H1 (cell line): ENCODE measurements at regions not wholly inside any gene's neighbourhood (a gene's known extent, or its start where the extent isn't known, plus 50 kb on each side); places are given as distances from the start of the nearest gene placed in this dataset.

Source experiments
- EZH2 ChIP-seq: fragments of 200-600 bp; sonication (generic); IDR thresholded peaks from 2 replicates; pipeline ENCODE4 v1.7.1; 2012; ENCODE audit warnings: low read depth, mild to moderate bottlenecking, moderate library complexity, low read length, inconsistent platforms; ENCODE audit not compliant: severe bottlenecking
- RAD21 ChIP-seq, 2 experiments: IDR thresholded peaks in 1 of 2; conservative IDR thresholded peaks in 1 of 2; 2 replicates each; pipeline ENCODE4 v1.6.1; 2011; ENCODE audit warnings: low read depth in 2 of 2, low read length in 2 of 2, improper control_type of control experiment in 1 of 2, inconsistent platforms in 1 of 2, mild to moderate bottlenecking in 1 of 2, moderate library complexity in 1 of 2
- RFX5 ChIP-seq: IDR thresholded peaks from 2 replicates; pipeline ENCODE4 v1.6.1; 2011; ENCODE audit warnings: low read depth, low read length, improper control_type of control experiment, borderline replicate concordance
- RNF2 ChIP-seq: fragments of 200-900, 300-1000 bp; sonication (generic); IDR thresholded peaks from 2 replicates; pipeline ENCODE4 v1.7.1; 2016; ENCODE audit warnings: borderline replicate concordance, low read depth, mild to moderate bottlenecking, antibody characterized with exemption, low read length; ENCODE audit not compliant: poor library complexity, severe bottlenecking; ENCODE audit errors: missing control alignments
- SIN3A ChIP-seq, 2 experiments: IDR thresholded peaks in 1 of 2; conservative IDR thresholded peaks in 1 of 2; 2 replicates each; pipeline ENCODE4 v1.6.1; 2011 to 2012; ENCODE audit warnings: low read length in 2 of 2, improper control_type of control experiment in 1 of 2, low read depth in 1 of 2, mild to moderate bottlenecking in 1 of 2
- YY1 ChIP-seq: IDR thresholded peaks from 2 replicates; pipeline ENCODE4 v1.6.1; 2011; ENCODE audit warnings: low read depth, mild to moderate bottlenecking, low read length

- TF ChIP-seq RNF2 (no peak), EZH2 (no peak), RFX5 (no peak), YY1 (no peak), SIN3A (conservative IDR thresholded peaks at IDR 0.05 in 1 of 2, IDR thresholded peaks at IDR 0.05 in 1 of 2; ENCODE audit: low read depth in 1 of 2, low read length in 2 of 2) (no peak), RAD21 (IDR thresholded peaks at IDR 0.05 in 1 of 2, conservative IDR thresholded peaks at IDR 0.05 in 1 of 2; ENCODE audit: low read depth in 2 of 2, low read length in 2 of 2) (no peak)
Observed at GRCh38 chr12:75876832-75877762, 154.5 kb downstream of the PHLDA1 start.
